Activated CD8-positive, alpha-beta memory T cell treated with anti-CD3 and anti-CD28 coated beads, Interleukin-2, amount 50 U/mL, for 1 hour (primary cell): ENCODE measurements at regions not wholly inside any gene's neighbourhood (a gene's known extent, or its start where the extent isn't known, plus 50 kb on each side); places are given as distances from the start of the nearest gene placed in this dataset.
"Not testable (repeated sequence)": the region's sequence is repeated elsewhere in the genome, so short reads cannot be mapped to it uniquely, and the experiment has no call there.

Experiments used
- DNase-seq: peaks from one replicate; pipeline ENCODE4 v3.0.0-alpha.2; 2020; ENCODE audit errors: extremely low read depth

GRCh38 chr22:47625531-47626427, 863.3 kb downstream of the TBC1D22A start:
- DNase-seq, result no peak

DNA sequence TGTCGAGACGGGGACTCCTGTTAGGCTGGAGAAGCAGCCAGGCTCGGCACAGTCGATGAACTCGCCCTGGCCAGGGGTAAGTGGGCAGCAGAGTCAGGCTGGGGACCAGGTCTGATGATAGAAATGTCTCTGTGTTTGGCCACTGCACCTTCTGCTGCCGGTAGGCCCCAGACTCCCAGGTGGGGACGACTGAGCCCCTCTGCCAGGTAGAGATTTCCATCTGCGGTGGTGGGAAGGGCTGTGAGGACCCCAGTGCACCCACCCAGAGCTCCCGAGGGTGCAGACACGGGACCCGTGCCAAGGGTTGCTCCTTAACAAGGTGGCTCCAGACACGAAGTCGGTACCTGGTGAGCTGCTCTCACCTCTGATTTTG, 862.5 kb downstream of the TBC1D22A start:
- DNase-seq, result no peak

DNA sequence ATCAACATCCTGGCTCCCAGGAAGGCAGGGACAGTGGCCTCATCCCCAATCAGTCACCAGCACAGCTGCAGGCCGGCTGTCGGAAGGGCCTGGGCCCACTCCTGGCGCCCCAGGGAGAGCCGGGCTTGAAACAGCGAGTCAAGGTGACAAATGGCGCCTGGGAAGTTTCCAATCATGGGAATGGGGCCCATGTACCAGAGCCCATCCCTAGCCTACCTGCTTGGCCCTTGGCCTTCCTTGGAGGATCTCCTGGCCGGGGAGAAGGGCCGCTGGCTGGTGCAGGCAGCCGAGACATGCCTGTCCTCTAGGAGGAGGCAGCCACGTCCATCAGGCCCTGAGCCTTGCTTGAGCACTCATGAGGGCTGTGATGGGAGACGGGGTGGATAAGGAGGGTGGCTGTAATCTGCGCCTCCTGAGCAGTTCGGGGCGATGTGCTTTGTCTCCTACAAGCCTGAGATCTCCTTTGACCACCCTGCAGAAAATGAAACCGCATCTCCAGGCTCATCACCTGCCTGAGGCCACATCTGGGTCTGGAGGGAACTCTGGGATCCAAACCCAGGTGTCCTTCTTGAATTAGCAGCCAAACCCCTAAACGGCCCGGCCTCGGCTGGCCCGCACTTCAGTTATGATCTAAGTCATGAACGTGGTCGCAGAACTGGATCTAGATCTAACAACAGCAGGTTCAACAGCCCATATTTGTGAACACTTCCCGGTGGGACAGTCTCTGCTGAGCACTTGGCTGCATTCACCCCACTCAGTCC, 862.0 kb downstream of the TBC1D22A start:
- no peak for DNase-seq

- no peak for DNase-seq
Observed at GRCh38 chr22:47623763-47624148, 861.3 kb downstream of the TBC1D22A start.

DNA sequence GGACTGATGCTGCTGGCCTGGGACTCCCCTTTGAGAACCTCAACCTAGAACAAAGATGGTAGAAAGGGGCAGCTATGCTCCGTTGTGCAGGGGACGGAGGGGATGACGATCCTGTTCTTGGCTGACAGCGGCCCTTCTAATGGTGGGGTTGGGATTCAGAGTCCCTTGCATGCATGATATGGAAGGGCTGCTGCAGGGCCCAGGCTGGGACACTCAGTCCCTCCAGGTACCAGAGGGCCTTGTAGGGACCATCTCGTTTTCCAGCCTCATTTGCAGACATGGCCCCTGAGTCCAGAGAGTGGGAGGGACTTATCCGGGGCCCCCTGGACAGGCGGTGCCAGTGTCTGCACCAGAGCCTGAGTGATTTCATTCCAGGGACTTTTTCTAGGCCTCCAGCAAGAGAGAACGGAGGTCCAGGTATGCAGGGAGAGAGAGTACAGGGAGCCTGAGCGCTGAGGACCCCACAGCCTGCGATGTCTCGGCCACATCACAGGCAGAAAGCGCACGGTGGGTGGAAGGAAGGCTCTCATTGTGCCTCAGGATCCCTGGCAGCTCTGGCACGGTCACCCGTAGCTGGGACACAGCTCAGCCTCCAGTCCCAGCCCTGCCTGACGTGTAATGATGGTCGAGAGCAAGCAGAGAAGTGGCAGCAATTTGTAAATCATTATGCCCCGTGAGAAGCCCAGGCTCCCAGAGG, 860.8 kb downstream of the TBC1D22A start:
- no peak for DNase-seq

DNA sequence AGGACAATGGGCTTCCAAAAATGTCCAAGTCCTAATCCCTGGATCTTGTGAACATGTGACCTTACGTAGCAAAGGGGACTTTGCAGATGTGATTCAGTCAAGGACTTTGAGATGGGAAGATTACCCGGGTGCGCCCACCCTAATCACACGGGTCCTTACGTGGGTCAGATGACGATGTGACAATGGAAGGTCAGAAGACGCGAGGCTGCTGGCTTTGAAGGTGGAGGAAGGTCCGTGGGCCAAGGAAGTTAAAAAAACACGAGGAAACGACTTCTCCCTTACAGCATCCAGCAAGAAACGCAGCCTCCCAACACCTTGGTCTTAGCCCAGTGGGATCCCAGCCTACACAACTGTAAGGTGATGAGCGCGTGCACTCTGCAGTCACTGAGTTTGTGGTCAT, 860.1 kb downstream of the TBC1D22A start:
- no peak for DNase-seq

DNA sequence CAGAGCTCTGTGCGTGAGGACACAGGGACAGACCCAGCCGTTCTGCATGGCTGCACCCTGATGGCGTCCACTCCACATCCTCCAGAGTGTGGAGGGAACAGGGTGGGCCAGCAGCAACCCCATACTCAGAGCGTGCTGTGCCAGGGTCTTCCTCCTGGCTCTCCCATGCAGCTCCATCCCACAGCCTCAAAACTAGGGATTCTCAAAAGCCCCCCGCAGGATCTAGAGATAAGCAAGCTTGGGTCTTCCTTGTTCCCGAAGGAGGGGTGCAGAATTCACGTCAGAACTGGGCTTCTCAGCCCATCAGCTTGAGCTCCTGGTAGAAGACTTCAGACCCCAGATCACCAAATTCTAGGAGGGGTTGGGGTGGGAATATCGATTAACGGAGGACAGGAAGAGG, 858.8 kb downstream of the TBC1D22A start:
- DNase-seq, result no peak

DNA sequence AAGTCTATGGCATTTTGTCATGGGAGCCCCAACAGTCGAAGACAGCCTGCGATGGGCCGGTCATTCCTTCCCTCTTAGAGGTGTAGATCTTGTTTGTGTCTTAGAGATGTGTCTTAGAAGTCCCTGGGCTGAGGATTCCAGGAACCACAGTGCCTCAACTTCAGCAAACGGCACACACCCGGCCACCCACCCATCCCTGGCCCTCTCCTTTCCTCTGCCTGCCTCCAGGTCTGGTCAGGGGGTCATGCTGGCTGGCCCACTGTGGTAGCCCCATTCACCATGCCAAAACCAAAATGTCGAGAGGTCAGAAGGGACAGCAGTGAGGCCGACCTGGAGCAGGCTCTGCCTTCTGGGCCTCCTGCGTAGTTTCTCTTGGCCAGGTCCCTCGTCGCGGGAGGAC, 857.9 kb downstream of the TBC1D22A start:
- DNase-seq, result no peak

DNA sequence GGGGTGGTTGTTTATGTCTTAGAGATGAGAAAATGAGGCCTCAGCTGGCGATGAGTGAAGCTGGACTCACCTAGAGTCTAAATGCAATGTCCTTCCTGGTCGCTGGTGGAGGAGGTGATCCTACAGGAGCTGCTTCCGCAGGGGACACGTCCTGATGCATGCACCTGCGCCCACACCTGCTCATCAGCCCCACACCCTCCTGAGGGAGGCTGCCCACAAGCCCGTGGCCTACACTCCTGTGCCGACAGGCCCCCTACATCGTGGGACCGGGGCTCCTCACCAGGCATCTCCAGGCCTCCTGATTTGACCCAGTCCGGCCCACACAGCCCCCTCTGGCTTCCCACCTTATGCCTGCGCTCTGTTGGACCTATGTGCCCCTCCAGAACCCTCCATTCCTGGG, 857.2 kb downstream of the TBC1D22A start:
- no peak for DNase-seq

DNA sequence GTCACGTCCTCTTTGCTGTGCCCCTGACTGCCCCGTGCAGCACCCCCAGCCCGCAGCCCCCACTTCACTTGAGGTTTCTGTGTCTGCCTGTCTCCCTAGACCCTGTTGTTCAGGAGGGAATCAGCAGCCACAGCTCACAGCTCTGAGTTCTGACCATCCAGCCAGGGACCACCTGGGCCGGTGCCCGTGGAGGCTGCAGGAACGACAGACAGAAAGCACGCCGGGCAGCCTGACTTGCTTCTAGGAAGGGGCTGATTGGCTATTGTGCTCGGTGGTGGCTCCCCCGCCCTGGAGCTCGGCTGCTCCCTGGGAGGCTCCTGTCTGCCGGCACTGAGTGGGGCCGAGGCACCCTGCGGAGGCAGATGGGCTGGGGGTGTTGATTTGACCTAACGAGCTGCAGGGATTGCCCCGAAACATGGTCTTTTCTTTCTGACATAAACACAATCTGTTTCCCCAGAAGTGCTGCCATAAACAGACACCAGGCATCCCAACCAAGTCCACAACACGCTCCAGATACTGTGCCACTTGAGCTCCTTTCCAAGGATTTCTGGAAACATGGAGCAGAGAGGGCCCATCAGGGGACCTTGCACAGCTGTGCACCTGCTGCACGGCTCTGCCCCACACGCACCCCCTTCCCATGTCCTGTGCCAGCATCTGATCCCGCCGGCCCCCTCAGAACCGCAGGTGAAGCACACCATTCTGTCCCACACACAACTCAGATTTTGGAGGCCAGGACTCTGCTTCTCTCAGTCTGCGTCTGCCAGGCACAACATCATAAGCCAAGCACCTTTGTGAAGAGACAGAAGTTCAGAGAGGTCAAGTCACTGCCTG, 855.9 kb downstream of the TBC1D22A start:
- no peak for DNase-seq

DNA sequence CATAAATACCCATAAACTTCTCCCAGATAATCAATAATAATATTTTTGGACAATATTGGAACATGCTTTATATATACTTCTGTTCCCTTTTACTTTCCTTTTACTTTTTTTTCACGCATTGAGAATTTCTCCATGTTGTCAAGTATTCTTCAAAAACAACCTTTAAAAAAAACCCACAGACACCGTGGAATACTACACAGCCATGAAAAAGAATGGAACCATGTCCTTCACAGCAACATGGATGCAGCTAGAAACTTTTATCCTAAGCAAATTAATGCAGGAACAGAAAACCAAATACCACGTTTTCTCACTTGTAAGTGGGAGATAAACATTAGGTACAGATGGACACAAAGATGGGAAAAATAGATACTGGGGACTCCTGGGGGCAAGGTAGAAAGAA, 854.7 kb downstream of the TBC1D22A start:
- DNase-seq, result no peak

DNA sequence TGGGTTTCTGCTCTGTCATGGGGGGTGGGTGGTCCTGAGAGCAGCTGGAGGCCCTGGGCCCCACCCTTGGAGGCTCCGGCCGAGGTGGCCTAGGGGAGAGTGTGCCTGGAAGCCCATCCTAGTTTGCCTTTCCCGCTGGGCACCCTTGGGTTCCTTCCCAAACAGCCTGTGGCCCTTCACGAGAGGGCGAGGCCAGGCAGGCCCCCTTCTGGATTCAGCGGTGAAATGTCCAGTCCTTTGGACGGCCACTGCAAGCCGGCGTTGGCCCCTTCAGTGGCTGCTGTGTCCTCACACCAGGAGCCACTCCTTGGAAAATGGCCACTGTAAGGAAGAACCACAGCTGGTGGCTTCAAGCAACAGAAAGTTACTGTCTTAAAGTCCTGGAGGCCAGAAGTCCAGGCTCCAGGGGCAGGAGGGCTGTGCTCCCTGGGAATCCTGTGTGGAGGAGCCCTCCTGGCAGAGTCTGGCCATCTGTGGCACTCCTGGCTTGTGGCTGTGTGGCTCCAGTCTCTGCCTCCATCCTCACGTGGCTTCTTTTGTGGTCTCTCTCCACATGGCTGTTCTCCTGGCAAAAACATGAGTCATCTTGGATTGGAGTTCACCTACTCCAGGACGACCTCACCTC, 854.1 kb downstream of the TBC1D22A start:
- no peak for DNase-seq

DNA sequence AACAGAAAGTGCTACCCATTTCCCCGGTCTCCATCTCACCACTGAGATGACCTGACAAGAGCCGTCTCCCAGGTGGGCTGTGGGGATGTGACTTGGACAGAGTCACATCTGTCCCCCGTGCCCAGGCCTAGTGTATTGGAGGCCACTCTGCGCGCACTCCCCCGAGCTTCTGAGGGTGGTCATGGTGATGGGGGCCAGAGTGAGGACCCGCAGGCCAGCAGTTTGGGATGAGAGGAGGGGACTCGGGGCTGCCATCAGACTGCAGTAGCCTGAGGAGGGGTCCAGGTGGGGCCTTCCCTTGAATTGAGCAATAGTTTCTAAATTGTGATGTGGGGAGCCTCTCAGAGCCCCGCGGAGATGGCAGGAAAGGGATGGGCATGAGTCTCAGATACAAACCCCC, 852.6 kb downstream of the TBC1D22A start:
- no peak for DNase-seq

- no peak for DNase-seq
Observed at GRCh38 chr22:47613606-47614350, 851.3 kb downstream of the TBC1D22A start.

DNA sequence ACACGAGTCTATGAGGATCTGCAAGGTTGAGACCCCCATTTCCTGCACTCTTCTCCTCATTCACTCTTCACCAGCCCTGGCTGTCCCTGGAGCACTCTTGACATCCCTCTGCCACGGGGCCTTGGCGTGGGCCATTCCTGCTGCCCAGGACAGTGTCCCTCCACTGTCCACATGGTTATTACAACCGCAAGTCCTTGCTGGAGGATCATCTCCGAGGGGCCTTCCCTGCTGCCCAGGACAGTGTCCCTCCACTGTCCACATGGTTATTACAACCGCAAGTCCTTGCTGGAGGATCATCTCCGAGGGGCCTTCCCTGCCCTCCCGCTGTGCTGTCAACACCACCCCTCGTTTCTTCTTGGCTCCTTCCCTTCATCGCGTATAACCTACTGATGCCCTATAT, 850.7 kb downstream of the TBC1D22A start:
- not testable (repeated sequence) for DNase-seq

- DNase-seq, result no peak
Observed at GRCh38 chr22:47612311-47612910, 850.0 kb downstream of the TBC1D22A start.

DNA sequence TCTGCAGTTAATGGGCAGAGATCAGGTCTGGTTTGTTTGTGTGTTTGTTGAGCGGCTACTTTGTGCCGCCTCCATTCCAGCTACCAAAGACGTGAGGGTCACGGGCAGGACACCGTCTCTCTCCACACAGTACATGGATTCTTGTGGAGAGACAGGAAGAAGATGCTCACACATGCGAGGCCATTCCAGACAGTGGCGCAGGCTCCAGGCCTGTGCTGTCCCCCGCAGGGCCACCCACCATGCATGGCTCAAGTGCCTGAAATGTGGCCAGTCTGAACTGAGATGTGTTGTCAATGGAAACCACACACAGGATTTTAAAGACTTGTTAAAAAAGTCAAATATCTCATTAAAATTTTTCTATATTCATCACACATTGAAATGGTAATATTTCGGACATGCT, 848.3 kb downstream of the TBC1D22A start:
- no peak for DNase-seq

- DNase-seq, result no peak
Observed at GRCh38 chr22:47610281-47610680, 847.8 kb downstream of the TBC1D22A start.

DNA sequence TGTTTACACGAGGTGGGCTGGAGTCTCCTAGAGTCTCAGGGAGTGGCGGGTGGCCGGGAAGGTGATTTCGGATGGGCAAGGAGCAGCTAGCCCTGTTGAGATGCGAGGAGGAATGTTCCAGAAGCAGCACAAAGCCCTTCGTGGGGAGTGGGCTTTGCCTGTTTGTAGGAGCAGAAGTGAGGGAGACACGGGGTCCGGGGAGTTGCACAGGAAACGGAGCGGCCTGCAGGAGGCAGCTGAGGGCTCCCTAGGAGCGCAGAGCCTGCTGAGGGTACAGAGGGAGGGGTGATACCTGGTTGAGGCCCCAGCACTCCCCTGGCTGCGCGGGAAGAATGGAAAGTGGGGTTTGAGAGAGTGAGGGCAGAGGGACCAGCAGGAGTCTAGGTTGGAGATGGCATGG, 847.2 kb downstream of the TBC1D22A start:
- DNase-seq, result no peak

DNA sequence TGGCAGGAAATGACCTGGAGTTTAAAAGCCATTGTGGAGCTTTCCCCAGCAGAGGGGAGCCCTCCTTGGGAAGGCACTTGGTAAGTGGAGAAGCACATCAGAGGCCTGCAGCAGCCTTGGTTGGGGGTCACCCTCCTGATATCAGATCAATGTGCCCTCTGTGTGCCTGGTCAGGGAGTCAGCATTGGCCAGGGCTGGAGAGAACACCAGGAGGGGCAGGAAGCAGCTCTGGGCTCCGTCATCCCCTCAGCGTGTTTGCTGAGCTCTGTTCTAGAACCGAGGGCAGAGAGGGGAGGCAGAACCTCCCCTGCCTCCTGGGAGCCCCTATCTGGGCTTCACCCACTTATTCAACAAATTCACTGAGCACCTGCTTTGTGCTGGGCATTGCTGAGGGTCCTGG, 846.0 kb downstream of the TBC1D22A start:
- DNase-seq, result no peak
